Posterior cingulate gyrus (tissue), 11 donors: ENCODE measurements at regions not wholly inside any gene's neighbourhood (a gene's known extent, or its start where the extent isn't known, plus 50 kb on each side); places are given as distances from the start of the nearest gene placed in this dataset.
"Not testable (repeated sequence)": the region's sequence is repeated elsewhere in the genome, so short reads cannot be mapped to it uniquely, and the experiment has no call there.

Source experiments
- DNase-seq, 10 donors: peaks; one replicate each; pipeline versions ENCODE4 v3.0.0 to v3.0.0-alpha.2; 2020 to 2021; ENCODE audit warnings: mixed read lengths in 3 of 10
- intact Hi-C: fragments of 100-400 bp; cut with DNase I; formaldehyde crosslinking; loops from one replicate; pipeline ENCODE4 v1.15.1; 2023

GRCh38 chr5:87579678-87580077 lies 166.9 kb upstream of the CCNH start:
- DNase-seq: no peak
- intact Hi-C loops: no loop called here

DNA sequence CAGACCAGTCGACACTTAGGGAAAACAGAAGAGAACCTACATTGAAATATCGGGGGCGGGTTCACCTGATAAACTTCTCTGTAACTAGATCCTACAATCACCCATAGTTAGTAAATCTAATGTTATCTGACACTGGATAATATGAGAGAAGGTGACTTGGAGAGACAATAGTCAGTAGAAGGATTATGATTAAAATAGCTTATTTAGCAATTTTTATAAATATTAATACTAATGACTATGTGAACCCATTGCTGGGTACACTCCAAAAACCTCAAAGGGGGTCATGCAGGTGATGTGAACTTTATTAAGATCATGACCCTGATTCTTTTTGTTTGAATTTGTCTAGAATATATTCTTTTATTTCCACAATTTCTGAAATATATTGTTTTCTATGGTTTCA lies 164.1 kb upstream of the CCNH start:
- intact Hi-C loops: no loop called here
- no peak for DNase-seq

DNA sequence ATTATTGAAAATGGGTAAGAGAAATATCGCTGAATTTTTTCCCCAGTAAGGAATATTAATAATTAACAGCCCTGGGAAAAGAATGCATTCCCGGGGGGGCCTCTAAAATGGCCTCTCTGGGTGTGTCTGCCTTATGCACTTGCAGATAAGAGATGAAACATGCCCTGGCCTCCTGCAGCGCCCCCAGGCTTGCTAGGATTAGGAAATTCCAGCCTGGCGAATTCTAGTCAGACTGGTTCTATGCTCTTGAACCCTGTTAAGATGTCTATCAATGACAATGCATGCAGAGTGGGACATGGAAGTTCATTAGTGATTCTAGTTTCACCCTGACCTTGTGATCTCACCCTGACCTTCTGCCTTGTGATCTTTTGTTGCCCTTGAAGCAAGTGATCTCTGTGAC lies 163.6 kb upstream of the CCNH start:
- intact Hi-C loops, DNase-seq: not testable (repeated sequence)

DNA sequence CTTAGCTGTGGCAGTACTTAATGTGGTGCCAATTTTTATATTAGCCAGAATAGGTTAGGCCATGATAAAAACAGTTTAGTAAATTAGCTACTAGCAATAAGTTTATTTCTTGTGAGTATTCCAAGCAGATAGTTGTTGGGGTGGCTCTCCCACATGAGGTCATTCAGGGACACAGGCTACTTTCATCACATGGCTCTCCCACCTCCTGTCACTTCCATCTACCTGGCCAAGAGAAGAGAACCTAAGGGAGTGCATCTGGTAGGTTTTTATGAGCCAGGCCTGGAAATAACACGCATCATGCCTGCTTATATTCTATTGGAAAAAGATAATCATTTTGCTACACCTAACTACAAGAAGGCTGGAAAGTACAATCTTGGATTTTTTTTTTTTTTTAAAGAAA lies 161.4 kb upstream of the CCNH start:
- intact Hi-C loops: no loop called here
- DNase-seq: no peak

DNA sequence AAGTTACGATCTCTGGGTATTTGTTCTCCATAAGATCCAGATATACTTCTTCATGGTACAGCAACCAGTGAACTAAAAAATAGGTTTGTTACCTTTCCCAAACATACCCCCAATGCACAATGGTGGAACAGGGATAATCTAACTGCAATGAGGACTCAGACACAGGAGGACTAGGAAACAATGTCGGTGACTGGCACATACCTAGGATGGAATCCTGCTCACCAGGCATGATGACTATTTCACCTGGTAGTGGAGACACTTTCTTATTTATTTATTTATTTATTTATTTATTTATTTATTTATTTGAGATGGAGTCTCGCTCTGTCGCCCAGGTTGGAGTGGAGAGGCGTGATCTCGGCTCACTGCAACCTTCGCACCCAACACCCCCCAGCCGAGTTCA lies 159.9 kb upstream of the CCNH start:
- no peak for DNase-seq
- intact Hi-C loops: no loop called here

- intact Hi-C loops: no loop called here
- no peak for DNase-seq
Observed at GRCh38 chr5:87572090-87572489, 159.4 kb upstream of the CCNH start.

DNA sequence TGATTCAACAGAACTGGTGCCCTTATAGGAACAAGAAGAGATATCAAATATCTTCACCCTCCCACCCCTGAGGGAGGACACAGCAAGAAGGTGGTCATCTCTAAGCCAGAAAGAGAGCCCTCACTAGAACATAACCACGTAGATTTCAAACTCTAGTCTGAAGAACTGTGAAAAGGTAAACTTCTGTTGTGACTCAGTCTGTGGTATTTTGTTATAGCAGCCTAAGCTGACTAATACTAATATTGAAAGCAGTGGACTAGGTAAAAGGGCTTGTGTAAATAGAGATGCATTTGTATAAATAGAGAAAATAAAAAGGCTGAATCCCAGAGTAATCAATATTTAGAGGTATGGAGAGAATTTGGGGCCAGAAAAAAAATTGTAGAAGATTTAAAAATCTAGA lies 157.6 kb upstream of the CCNH start:
- DNase-seq: no peak
- intact Hi-C loops: no loop called here

DNA sequence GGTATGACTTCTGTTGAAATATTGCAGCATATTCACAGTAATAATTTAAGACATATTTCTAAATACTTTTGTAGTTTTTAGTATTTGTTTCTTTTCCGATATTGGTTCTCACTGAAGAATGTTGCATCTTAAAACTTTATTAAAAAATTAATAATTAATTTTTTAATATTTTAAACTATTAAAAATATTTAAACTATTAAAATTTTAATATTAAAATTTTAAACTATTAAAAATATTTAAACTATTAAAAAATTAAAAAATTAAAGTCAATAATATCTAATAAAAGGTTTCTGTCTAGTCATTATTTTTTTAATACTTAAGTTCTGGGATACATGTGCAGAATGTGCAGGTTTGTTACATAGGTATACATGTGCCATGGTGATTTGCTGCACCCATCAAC lies 149.3 kb upstream of the CCNH start:
- intact Hi-C loops: no loop called here
- no peak for DNase-seq

- intact Hi-C loops: no loop called here
- DNase-seq: no peak
Observed at GRCh38 chr5:87560528-87560927, 147.8 kb upstream of the CCNH start.

DNA sequence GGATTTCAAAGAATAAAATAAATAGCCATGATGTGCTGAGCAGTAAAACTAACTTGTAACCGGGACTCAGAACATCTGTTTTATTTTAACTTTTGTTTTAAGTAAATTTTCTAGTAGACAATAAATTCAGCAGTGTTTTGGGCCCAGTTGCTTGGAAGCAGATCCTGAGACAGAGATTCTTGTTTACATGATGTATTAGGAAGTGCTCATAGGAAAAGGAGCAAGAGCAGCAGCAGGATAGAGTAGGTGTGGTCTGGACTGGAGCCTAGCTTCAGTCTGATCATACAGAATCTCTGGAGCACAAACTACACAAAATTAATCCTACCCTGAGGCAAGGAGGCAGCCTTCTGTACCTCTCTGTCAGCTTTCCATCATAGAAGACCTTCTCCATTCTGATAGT lies 139.2 kb upstream of the CCNH start:
- DNase-seq: no peak
- intact Hi-C loops: no loop called here

- no peak for DNase-seq
- intact Hi-C loops: loop anchor here (10.0 kb wide), 1 partner anchor 223 kb away; no protein-coding TSS in a partner anchor
Observed at GRCh38 chr5:87541676-87542075, 128.9 kb upstream of the CCNH start.

- intact Hi-C loops: loop anchor here (10.0 kb wide), 1 partner anchor 224 kb away; no protein-coding TSS in a partner anchor
- DNase-seq: peak in 9 of 10 donors; percentile 34 to 94 (median 78)
Observed at GRCh38 chr5:87541033-87541432, 128.3 kb upstream of the CCNH start.

- intact Hi-C loops: loop anchor here (10.0 kb wide), 1 partner anchor 225 kb away; no protein-coding TSS in a partner anchor
- no peak for DNase-seq
Observed at GRCh38 chr5:87539839-87540238, 127.1 kb upstream of the CCNH start.

GRCh38 chr5:87536365-87536764 lies 123.6 kb upstream of the CCNH start:
- no peak for DNase-seq
- intact Hi-C loops: no loop called here

DNA sequence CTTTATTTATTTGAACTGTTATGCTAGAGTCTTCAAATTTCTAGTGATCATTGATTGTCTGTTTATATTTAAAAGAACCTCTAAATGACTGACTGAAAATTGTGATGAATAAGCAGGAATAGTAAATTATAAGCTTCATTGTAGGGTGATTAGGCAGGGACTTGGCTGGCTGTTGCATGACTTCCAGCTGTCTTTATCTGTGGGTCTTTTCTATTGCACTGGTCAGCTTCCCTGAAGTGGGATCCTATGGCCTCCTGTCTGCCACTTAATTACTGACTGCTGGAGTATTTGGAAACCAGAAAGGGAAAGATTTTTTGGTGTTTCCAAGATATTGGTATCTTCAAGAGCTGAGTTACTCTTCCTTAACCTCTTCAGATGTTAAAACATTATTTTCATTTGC lies 123.0 kb upstream of the CCNH start:
- intact Hi-C loops: no loop called here
- no peak for DNase-seq

DNA sequence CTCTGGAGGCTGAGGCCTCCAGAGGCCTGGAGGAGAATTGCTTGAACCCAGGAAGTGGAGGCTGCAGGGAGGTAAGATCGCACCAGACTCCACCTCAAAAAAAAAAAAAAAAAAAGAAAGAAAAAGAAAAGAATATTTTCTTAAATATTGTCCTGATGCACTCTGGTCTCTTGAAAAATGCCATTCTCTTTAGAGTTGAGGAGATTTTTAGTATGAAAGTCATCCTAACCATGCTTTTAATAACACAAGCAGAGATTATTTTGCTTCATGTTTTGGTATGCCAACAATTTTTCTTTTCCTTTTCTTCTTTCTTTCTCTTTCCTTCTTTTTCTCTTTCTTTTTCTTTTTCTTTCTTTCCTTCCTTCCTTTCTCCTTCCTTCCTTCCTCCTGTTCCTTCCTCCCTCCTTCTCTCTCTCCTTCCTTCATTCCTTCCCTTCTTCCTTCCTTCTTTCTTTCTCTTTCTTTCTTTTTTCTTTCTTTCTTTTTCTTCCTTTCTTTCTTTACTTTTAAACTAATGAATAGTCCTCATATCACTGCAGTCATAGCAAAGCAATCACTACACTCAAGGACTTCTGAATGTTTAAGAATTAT lies 116.9 kb upstream of the CCNH start:
- intact Hi-C loops: no loop called here
- DNase-seq: no peak

- intact Hi-C loops: no loop called here
- DNase-seq: no peak
Observed at GRCh38 chr5:87526131-87526530, 113.4 kb upstream of the CCNH start.

DNA sequence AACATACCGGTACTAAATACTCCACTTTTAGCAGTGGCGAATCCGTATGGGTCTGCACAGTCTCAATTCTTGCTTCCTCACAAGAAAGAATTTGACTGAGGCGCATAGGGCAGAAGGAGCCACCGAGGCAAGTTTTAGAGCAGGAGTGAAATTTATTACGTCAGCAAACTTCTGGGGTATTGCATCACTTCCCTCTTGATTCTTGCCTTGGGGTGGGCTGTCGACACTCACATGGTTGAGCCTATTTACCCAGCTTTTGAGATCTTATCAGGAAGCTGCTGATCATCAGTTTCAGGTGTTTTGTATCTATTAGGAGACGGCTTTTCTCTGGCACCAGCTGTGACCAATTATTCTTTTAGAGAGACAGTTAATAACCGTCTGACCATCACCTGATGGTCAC lies 111.5 kb upstream of the CCNH start:
- intact Hi-C loops: no loop called here
- DNase-seq: no peak

DNA sequence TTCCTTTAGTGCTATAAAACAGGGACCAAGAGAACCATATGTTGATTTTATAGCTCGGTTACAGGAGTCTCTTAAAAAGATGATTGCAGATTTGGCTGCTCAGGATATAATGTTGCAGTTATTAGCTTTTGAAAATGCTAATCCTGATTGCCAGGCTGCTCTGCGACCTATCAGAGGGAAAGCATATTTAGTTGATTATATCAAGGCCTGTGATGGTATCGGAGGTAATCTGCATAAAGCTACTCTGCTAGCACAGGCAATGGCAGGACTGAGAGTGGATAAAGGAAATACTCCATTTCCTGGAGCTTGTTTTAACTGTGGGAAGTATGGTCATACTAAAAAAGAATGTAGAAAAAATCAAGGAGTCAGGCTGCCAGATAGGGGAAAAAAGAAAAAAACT lies 99.0 kb upstream of the CCNH start:
- DNase-seq, intact Hi-C loops: not testable (repeated sequence)

DNA sequence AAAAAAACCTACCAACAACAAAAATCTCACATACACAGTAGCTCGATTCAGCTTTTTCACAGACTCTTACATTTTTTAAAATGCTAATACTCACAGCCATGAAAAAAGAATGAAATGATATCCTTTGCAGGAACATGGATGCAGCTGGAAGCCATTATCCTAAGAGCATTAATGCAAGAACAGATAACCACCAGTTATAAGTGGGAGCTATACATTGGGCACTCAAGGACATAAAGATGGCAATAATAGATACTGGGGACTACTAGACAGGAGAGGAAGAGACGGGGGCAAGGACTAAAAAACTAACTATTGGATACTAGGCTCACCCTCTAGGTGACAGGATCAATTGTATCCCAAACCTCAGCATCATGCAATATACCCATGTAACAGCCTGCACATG lies 90.3 kb upstream of the CCNH start:
- no peak for DNase-seq
- intact Hi-C loops: no loop called here

GRCh38 chr5:87499478-87500410 lies 87.0 kb upstream of the CCNH start:
- intact Hi-C loops: no loop called here
- peak in 2 of 10 donors; percentile 47 to 62 for DNase-seq
